Neural crest cell (in vitro differentiated cells): ENCODE measurements at regions not wholly inside any gene's neighbourhood (a gene's known extent, or its start where the extent isn't known, plus 50 kb on each side); places are given as distances from the start of the nearest gene placed in this dataset.

Experiments
- DNase-seq: peaks from one replicate; pipeline ENCODE4 v3.0.0; 2021; ENCODE audit warnings: low read depth, mixed read lengths, low spot score
- H3K27ac Mint-ChIP-seq: one replicate; pipeline ENCODE4 v1.8.0; 2021; ENCODE audit warnings: mild to moderate bottlenecking, mixed read lengths; ENCODE audit not compliant: unreplicated experiment
- H3K27me3 Mint-ChIP-seq: 2 replicates; pipeline ENCODE4 v1.8.0; 2021; ENCODE audit warnings: low read depth, mild to moderate bottlenecking, mixed read lengths
- H3K36me3 Mint-ChIP-seq: 2 replicates; pipeline ENCODE4 v1.8.0; 2021; ENCODE audit warnings: low read depth, mild to moderate bottlenecking, mixed read lengths
- H3K4me1 Mint-ChIP-seq: 2 replicates; pipeline ENCODE4 v1.8.0; 2021; ENCODE audit warnings: mixed read lengths
- H3K4me3 Mint-ChIP-seq: one replicate; pipeline ENCODE4 v1.8.0; 2021; ENCODE audit warnings: mild to moderate bottlenecking, mixed read lengths
- H3K9me3 Mint-ChIP-seq: 2 replicates; pipeline ENCODE4 v1.8.0; 2021; ENCODE audit warnings: mixed read lengths
- CTCF ChIP-seq: fragments of 200-600 bp; sonication (generic); conservative IDR thresholded peaks from 2 replicates; pipeline ENCODE4 v1.5.0; 2021; ENCODE audit warnings: antibody characterized with exemption, mild to moderate bottlenecking

GRCh38 chr3:80870476-80871041 lies 890.9 kb downstream of the GBE1 start:
- DNase-seq = no peak
- Mint-ChIP-seq H3K27ac (no peak overlapping the region), H3K4me3 (no peak overlapping the region), H3K4me1 (no peaks in the 10 kb centered on the region), H3K27me3 (no peaks in the 10 kb centered on the region), H3K9me3 (no peaks in the 10 kb centered on the region), H3K36me3 (no peaks in the 10 kb centered on the region)
- no peak for TF ChIP-seq CTCF

- no peaks in the 10 kb centered on the region for H3K36me3 Mint-ChIP-seq
- H3K9me3 Mint-ChIP-seq = no peaks in the 10 kb centered on the region
- no peak overlapping the region for H3K27ac Mint-ChIP-seq
- no peaks in the 10 kb centered on the region for H3K4me1 Mint-ChIP-seq
- TF ChIP-seq CTCF = no peak
- no peak overlapping the region for H3K4me3 Mint-ChIP-seq
- no peaks in the 10 kb centered on the region for H3K27me3 Mint-ChIP-seq
- no peak for DNase-seq
Measured at GRCh38 chr3:80855482-80855881, 906.0 kb downstream of the GBE1 start.

GRCh38 chr3:80836395-80836794 lies 925.0 kb downstream of the GBE1 start:
- Mint-ChIP-seq H3K36me3 (no peaks in the 10 kb centered on the region), H3K9me3 (peaks cover 4% of the 10 kb centered on the region), H3K27me3 (no peaks in the 10 kb centered on the region), H3K4me3 (no peak overlapping the region), H3K27ac (no peak overlapping the region), H3K4me1 (no peaks in the 10 kb centered on the region)
- no peak for DNase-seq
- TF ChIP-seq CTCF = no peak

GRCh38 chr3:80807577-80807976 lies 953.9 kb downstream of the GBE1 start:
- Mint-ChIP-seq H3K36me3 (no peaks in the 10 kb centered on the region), H3K9me3 (no peaks in the 10 kb centered on the region), H3K4me3 (no peak overlapping the region), H3K4me1 (no peaks in the 10 kb centered on the region), H3K27ac (no peak overlapping the region), H3K27me3 (peaks cover 2% of the 10 kb centered on the region)
- TF ChIP-seq CTCF = no peak
- no peak for DNase-seq

- no peaks in the 10 kb centered on the region for H3K4me1 Mint-ChIP-seq
- peaks cover 2% of the 10 kb centered on the region for H3K27me3 Mint-ChIP-seq
- no peak overlapping the region for H3K4me3 Mint-ChIP-seq
- no peak for DNase-seq
- no peak overlapping the region for H3K27ac Mint-ChIP-seq
- no peaks in the 10 kb centered on the region for H3K9me3 Mint-ChIP-seq
- H3K36me3 Mint-ChIP-seq = no peaks in the 10 kb centered on the region
- TF ChIP-seq CTCF = no peak
Measured at GRCh38 chr3:80806673-80807072, 954.8 kb downstream of the GBE1 start.

GRCh38 chr3:80788914-80789313 lies 972.5 kb downstream of the GBE1 start:
- no peaks in the 10 kb centered on the region for H3K4me1 Mint-ChIP-seq

More at GRCh38 chr3:80788914-80789313, 972.5 kb downstream of the GBE1 start:
- H3K9me3 Mint-ChIP-seq = peaks cover 2% of the 10 kb centered on the region
- TF ChIP-seq CTCF = no peak
- H3K27ac Mint-ChIP-seq = no peak overlapping the region
- H3K4me3 Mint-ChIP-seq = no peak overlapping the region
- H3K27me3 Mint-ChIP-seq = no peaks in the 10 kb centered on the region
- no peaks in the 10 kb centered on the region for H3K36me3 Mint-ChIP-seq
- no peak for DNase-seq
